ENCODE measurements at regions not wholly inside any gene's neighbourhood (a gene's known extent, or its start where the extent isn't known, plus 50 kb on each side); places are given as distances from the start of the nearest gene placed in this dataset.
"Not testable (repeated sequence)": the region's sequence is repeated elsewhere in the genome, so short reads cannot be mapped to it uniquely, and the experiment has no call there.

DNA sequence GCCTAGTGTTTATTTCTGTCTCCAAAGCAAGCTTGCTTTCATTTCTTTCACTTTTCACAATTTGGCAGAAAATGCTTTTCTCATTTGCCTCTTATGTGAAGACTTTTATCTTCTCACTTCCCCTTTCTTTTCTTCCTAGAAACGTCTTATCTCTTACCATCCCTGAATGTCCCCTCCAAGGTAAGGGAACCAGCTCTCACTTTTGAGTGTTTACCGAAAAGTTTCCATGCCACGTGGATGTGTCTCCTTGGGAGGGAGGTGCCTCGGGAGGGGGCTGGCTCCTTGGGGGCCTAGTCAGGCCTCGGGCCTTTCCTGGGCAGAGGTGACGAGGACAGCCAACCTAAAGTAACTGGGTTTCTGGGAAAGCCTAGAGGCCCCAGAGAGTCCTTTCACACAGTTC is 127.4 kb downstream of the CD24 start:
- DNase-seq = no peak

DNA sequence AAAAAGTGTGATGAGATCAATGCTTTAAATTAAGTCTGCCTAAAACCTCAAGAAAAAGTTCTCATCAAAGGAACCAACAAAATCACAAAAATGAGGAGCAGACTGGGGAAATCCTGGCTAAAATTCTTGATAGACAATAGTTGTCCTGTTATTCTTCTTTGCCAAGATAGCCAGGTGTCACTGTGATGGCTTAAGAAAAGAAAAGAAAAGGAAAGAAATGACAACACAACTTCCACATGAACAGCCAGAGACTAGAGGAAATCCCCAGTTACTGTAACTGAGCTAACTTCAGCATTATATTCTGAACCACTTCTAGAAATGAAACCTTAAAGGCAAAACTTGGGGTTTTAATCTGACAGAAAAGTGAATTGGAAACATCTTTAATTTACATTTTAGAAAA is 129.6 kb downstream of the CD24 start:
- no peak for DNase-seq

- DNase-seq = no peak
Observed at GRCh38 chr6:106832766-106833510, 141.6 kb downstream of the CD24 start.

DNA sequence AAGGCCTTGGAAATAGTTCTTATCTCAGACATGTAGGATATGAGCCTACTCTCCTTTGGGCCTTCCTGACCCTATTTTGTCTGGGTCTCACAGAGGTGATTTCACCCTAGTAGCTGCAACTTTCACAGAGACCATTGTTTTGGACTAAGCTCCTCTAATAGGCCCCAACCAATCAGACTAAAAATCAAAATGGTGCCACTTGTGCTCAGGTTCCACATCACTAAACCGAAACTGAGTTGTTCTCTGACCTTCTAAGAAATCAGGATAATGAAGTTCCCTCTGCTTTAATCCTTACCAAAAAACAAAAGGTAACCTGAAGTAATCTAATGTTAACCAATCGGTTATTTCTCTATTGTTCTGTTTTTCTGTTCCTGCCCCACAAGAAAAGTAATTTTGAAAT is 143.6 kb downstream of the CD24 start:
- no peak for DNase-seq

- DNase-seq = no peak
Observed at GRCh38 chr6:106829451-106829850, 145.1 kb downstream of the CD24 start.

- no peak for DNase-seq
Observed at GRCh38 chr6:106827081-106827480, 147.4 kb downstream of the CD24 start.

- no peak for DNase-seq
Observed at GRCh38 chr6:106825156-106825555, 149.4 kb downstream of the CD24 start.

- DNase-seq = no peak
Observed at GRCh38 chr6:106823732-106824351, 150.7 kb downstream of the CD24 start.

GRCh38 chr6:106823058-106823457 is 151.5 kb downstream of the CD24 start:
- DNase-seq = no peak

- no peak for DNase-seq
Observed at GRCh38 chr6:106820412-106820852, 154.1 kb downstream of the CD24 start.

DNA sequence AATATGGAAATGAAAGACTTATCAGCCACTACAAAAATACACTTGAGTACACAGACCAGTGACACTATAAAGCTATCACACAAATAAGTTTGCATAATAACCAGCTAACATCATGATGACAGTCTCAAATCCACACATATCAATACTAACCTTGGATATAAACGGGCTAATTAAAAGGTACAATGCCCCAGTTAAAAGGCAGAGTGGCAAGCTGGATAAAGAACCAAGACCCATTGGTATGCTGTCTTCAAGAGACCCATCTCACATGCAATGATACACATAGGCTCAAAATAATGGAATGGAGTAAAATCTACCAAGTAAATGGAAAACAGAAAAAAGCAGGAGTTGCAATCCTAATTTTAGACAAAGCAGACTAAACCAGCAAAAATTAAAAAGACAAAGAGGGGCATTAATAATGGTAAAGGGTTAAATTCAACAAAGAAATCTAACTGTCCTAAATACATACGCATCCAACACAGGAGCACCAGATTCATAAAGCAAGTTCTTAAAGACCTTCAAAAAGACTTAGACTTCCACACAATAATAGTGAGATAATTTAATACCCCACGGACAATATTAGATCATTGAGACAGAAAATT is 163.3 kb downstream of the CD24 start:
- DNase-seq = no peak

GRCh38 chr6:106808758-106809157 is 165.8 kb downstream of the CD24 start:
- DNase-seq = no peak

- no peak for DNase-seq
Observed at GRCh38 chr6:106807947-106808611, 166.4 kb downstream of the CD24 start.

GRCh38 chr6:106806253-106806652 is 168.3 kb downstream of the CD24 start:
- DNase-seq = not testable (repeated sequence)

- no peak for DNase-seq
Observed at GRCh38 chr6:106805771-106806170, 168.8 kb downstream of the CD24 start.

GRCh38 chr6:106804346-106805335 is 169.9 kb downstream of the CD24 start:
- no peak for DNase-seq

- DNase-seq = no peak
Observed at GRCh38 chr6:106803188-106803587, 171.3 kb downstream of the CD24 start.

DNA sequence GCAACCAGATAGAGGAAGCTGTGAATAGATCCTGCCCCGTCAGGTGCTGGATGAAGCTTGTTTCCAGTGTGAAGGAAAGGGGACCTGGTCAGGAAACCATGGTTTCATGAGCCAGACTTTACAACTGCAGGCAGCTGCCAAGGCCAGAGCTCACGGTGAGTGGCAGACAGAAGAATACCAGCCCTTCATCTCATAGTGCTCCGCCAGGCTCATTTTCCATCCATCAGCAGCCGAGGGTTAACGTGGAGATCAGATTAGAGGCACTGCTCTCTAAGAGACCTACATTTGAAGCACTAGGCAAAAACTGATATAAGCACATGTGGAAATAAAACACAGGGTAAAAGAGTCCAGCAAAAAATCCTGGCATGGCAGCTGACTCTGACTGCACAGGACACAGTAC is 172.4 kb downstream of the CD24 start:
- DNase-seq = no peak

- no peak for DNase-seq
Observed at GRCh38 chr6:106801256-106801655, 171.9 kb downstream of the QRSL1 start.

DNA sequence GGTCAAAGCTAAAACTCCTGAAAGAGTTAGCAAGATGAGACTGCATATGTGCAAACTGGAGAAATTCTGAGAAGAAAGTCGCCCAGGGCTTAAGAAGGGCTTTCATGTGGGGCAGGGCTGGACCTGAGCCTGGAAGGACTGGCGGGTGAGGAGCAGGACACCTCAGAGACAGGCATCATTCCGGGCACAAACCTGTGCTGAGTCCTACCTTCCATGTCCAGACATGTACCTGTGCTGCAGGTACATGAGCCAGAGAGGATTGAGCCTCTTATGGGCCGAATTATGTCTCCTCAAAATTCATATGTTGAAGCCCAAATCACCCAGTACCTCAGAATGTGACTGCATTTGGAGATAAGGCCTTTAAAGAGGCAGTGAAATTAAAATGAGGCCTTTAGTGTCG is 171.0 kb downstream of the QRSL1 start:
- DNase-seq = no peak

- peak in 1 of 2 donors; percentile 4 for DNase-seq
Observed at GRCh38 chr6:106799031-106799894, 169.9 kb downstream of the QRSL1 start.

Data from stimulated activated CD4-positive, alpha-beta T cell treated with anti-CD3 and anti-CD28 coated beads, Interleukin-2, amount 100 ng/mL, for 24 hours (primary cell).